ENCODE measurements at regions not wholly inside any gene's neighbourhood (a gene's known extent, or its start where the extent isn't known, plus 50 kb on each side); places are given as distances from the start of the nearest gene placed in this dataset.

GRCh38 chr18:76113101-76113500, 381.9 kb downstream of the ZNF516 start:
- H3K27ac ChIP-seq: no peak overlapping the region
- intact Hi-C loops (cut with DNase I): no loop called here
- H3K9ac ChIP-seq (ENCODE audit: low read depth in 2 of 2, low read length in 2 of 2): no peak overlapping the region
- no peak for DNase-seq
- no peaks in the 10 kb centered on the region for H3K36me3 ChIP-seq
- H3K4me1 ChIP-seq: no peaks in the 10 kb centered on the region
- no peaks in the 10 kb centered on the region for H3K27me3 ChIP-seq
- no peak overlapping the region for H3K4me3 ChIP-seq
- H3K9me3 ChIP-seq: no peaks in the 10 kb centered on the region
- no peak for TF ChIP-seq CTCF (IDR thresholded peaks at IDR 0.05)

DNA sequence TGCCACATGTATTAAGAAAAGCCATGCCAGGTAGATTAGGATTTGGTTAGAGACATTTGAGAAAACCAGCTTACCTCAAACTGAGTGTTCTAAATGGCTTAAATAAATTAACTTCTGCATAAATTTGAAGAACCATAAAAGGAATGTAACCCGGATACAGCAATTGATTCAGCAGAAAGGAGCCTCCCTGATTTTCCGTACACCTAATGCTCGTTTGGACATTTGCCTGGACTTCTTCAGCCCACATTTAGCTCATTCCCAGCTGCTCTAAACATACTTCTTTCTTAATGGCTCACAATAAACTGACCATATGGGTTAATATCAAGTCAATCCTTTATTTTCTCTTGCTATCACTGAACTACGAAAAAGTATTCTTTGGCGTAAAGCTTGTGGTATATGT, 392.4 kb downstream of the ZNF516 start:
- Histone ChIP-seq H3K4me1 (no peaks in the 10 kb centered on the region), H3K27me3 (no peaks in the 10 kb centered on the region), H3K27ac (no peak overlapping the region), H3K36me3 (no peaks in the 10 kb centered on the region), H3K9me3 (no peaks in the 10 kb centered on the region), H3K9ac (ENCODE audit: low read depth in 2 of 2, low read length in 2 of 2) (no peak overlapping the region), H3K4me3 (no peak overlapping the region)
- TF ChIP-seq CTCF (IDR thresholded peaks at IDR 0.05): no peak
- no peak for DNase-seq
- intact Hi-C loops (cut with DNase I): no loop called here

DNA sequence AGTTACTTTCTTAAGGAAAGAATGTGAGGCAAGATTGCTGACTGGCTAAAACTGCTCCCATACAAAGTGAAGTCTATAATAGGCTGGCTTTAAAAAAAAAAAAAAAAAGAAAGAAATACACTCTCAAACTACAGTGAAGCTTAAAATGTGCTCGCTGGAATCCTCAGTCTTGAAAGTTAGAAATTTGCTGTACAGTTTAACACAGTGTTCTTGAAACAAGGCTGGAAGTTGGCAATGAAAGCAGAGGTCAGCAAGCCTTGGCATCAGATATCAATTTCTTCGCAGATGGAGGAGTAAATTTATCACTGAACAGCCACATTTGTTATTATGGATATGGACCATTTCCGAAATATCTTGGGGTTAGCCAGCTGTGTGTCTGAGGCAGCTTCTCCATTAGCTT, 392.9 kb downstream of the ZNF516 start:
- Histone ChIP-seq H3K27me3 (no peaks in the 10 kb centered on the region), H3K4me3 (no peak overlapping the region), H3K27ac (no peak overlapping the region), H3K36me3 (no peaks in the 10 kb centered on the region), H3K9me3 (no peaks in the 10 kb centered on the region), H3K4me1 (no peaks in the 10 kb centered on the region), H3K9ac (ENCODE audit: low read depth in 2 of 2, low read length in 2 of 2) (no peak overlapping the region)
- TF ChIP-seq CTCF (IDR thresholded peaks at IDR 0.05): no peak
- intact Hi-C loops (cut with DNase I): no loop called here
- no peak for DNase-seq

- no peak for TF ChIP-seq CTCF (IDR thresholded peaks at IDR 0.05)
- intact Hi-C loops (cut with DNase I): no loop called here
- DNase-seq: no peak
- H3K4me3 ChIP-seq: no peak overlapping the region
- H3K36me3 ChIP-seq: no peaks in the 10 kb centered on the region
- H3K9ac ChIP-seq (ENCODE audit: low read depth in 2 of 2, low read length in 2 of 2): no peak overlapping the region
- no peaks in the 10 kb centered on the region for H3K4me1 ChIP-seq
- no peaks in the 10 kb centered on the region for H3K9me3 ChIP-seq
- H3K27me3 ChIP-seq: no peaks in the 10 kb centered on the region
- no peak overlapping the region for H3K27ac ChIP-seq
These were observed 395.0 kb downstream of the ZNF516 start for GRCh38 chr18:76099931-76100457.

DNA sequence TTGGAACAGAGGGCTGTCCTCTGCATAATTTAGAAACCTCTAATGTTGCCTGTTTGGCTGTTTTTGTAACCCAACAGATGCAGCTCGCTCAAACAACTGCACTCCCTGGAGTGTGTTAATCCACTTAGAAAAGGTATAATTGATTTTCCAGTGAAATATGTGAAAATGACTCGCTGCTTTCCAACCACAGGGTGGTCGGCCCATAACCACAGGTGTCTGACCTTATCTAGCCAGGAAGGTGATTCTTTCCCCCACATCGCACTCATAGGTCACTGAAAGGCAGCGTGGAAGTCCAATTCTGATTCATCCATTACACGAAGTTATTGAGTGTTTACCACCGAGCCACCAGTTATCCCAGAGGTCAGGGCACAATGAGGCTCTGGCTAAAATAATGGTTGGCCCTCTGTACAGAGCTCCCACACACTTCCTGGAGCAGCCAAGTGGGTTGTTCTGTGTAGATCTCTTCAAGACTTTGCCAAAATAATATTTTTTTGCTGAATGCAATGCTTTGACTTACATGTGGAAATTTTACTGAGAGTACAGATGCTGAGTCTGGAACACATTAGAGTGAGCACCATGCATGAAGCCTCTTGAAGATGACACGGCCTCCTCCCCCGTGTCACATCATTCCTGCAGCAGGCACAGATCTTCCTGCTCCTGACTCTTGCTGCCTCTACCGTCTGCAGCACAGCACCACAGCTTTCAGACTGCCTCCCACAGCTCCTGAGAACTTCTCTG, 396.2 kb downstream of the ZNF516 start:
- Histone ChIP-seq H3K9ac (ENCODE audit: low read depth in 2 of 2, low read length in 2 of 2) (no peak overlapping the region), H3K4me3 (no peak overlapping the region), H3K4me1 (no peaks in the 10 kb centered on the region), H3K9me3 (no peaks in the 10 kb centered on the region), H3K27me3 (no peaks in the 10 kb centered on the region), H3K27ac (no peak overlapping the region), H3K36me3 (no peaks in the 10 kb centered on the region)
- intact Hi-C loops (cut with DNase I): no loop called here
- no peak for DNase-seq
- no peak for TF ChIP-seq CTCF (IDR thresholded peaks at IDR 0.05)
